ENCODE measurements at regions not wholly inside any gene's neighbourhood (a gene's known extent, or its start where the extent isn't known, plus 50 kb on each side); places are given as distances from the start of the nearest gene placed in this dataset.

DNA sequence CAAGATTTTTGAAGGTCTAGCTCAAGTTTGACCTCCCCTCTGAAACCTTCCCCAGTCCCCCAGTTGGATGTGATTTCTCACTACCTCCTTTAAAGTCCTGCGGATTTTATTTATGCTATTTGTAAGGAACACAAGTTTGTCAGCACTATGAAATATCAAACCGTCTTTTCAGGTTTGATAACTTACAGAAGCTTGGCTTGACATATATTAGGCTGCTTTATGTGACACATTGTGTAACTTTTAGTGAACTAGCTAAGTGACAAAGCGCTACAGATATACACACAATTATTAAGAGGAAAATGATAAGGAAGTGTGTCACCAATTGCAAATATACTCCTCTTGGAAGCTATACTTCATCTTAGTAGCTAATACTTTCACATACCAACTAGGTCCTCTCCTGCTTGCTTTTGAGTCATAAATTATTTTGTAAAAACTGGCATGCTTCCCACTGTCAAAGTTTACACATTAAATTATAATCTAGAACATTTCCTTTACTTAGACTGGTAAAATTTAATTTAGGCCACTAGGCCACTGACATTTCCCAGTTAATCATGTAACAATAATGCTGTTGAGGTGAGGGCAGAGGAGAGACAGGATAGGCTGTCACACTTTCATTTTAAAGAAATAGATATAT, 149.5 kb downstream of the TMTC3 start:
- TF ChIP-seq, protein P1, sequence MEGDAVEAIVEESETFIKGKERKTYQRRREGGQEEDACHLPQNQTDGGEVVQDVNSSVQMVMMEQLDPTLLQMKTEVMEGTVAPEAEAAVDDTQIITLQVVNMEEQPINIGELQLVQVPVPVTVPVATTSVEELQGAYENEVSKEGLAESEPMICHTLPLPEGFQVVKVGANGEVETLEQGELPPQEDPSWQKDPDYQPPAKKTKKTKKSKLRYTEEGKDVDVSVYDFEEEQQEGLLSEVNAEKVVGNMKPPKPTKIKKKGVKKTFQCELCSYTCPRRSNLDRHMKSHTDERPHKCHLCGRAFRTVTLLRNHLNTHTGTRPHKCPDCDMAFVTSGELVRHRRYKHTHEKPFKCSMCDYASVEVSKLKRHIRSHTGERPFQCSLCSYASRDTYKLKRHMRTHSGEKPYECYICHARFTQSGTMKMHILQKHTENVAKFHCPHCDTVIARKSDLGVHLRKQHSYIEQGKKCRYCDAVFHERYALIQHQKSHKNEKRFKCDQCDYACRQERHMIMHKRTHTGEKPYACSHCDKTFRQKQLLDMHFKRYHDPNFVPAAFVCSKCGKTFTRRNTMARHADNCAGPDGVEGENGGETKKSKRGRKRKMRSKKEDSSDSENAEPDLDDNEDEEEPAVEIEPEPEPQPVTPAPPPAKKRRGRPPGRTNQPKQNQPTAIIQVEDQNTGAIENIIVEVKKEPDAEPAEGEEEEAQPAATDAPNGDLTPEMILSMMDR (IDR thresholded peaks at IDR 0.05): no peak
- TF ChIP-seq ZFX (IDR thresholded peaks at IDR 0.05; ENCODE audit: borderline replicate concordance): no peak

Data from 22Rv1 (cell line).